ENCODE measurements at regions not wholly inside any gene's neighbourhood (a gene's known extent, or its start where the extent isn't known, plus 50 kb on each side); places are given as distances from the start of the nearest gene placed in this dataset.

GRCh38 chr7:86148501-86148900, 495.2 kb upstream of the GRM3 start:
- no TSS peak for BruUV-seq (replicated peaks)
- Mint-ChIP-seq H3K27ac (ENCODE audit: unreplicated experiment) (no peak overlapping the region), H3K4me1 (ENCODE audit: low read depth, unreplicated experiment) (no peaks in the 10 kb centered on the region), H3K27me3 (ENCODE audit: insufficient read depth, unreplicated experiment) (peaks cover 2% of the 10 kb centered on the region), H3K36me3 (ENCODE audit: insufficient read depth, unreplicated experiment) (no peaks in the 10 kb centered on the region), H3K4me3 (ENCODE audit: unreplicated experiment) (no peak overlapping the region), H3K9me3 (ENCODE audit: unreplicated experiment) (no peaks in the 10 kb centered on the region)
- H3K4me1 ChIP-seq, result no peaks in the 10 kb centered on the region
- H3K27me3 ChIP-seq (replicated peaks; ENCODE audit: control insufficient read depth, insufficient read depth, low read length), result no peaks in the 10 kb centered on the region
- POLR2A ChIA-PET, result no interaction called here
- H3K36me3 ChIP-seq (ENCODE audit: control insufficient read depth, insufficient read depth, low read length), result no peaks in the 10 kb centered on the region
- CTCF ChIA-PET, result no interaction called here
- intact Hi-C loops (cut with micrococcal nuclease; ENCODE audit: unreplicated experiment), result loop anchor here (1.0 to 2.0 kb wide), 2 partner anchors 258 to 321 kb away; no protein-coding TSS in a partner anchor
- no peaks in the 10 kb centered on the region for H3K9me3 ChIP-seq
- H3K4me3 ChIP-seq (ENCODE audit: low read depth, low read length), result no peak overlapping the region
- no peak for DNase-seq
- TF ChIP-seq CTCF (IDR thresholded peaks at IDR 0.05; ENCODE audit: insufficient read depth in 1 of 2, low read depth in 1 of 2, low read length in 1 of 2, severe bottlenecking in 1 of 2, unreplicated experiment in 1 of 2), result no peak

GRCh38 chr7:86137343-86137742, 506.4 kb upstream of the GRM3 start:
- H3K27me3 Mint-ChIP-seq (ENCODE audit: insufficient read depth, unreplicated experiment), result no peaks in the 10 kb centered on the region
- no peaks in the 10 kb centered on the region for H3K36me3 Mint-ChIP-seq (ENCODE audit: insufficient read depth, unreplicated experiment)
- no peaks in the 10 kb centered on the region for H3K9me3 ChIP-seq
- no peak overlapping the region for H3K27ac Mint-ChIP-seq (ENCODE audit: unreplicated experiment)
- H3K4me1 ChIP-seq, result no peaks in the 10 kb centered on the region
- H3K27me3 ChIP-seq (replicated peaks; ENCODE audit: control insufficient read depth, insufficient read depth, low read length), result no peaks in the 10 kb centered on the region
- no peak for TF ChIP-seq CTCF (IDR thresholded peaks at IDR 0.05; ENCODE audit: insufficient read depth in 1 of 2, low read depth in 1 of 2, low read length in 1 of 2, severe bottlenecking in 1 of 2, unreplicated experiment in 1 of 2)
- no peaks in the 10 kb centered on the region for H3K9me3 Mint-ChIP-seq (ENCODE audit: unreplicated experiment)
- intact Hi-C loops (cut with micrococcal nuclease; ENCODE audit: unreplicated experiment), result no loop called here
- H3K4me3 ChIP-seq (ENCODE audit: low read depth, low read length), result no peak overlapping the region
- H3K4me1 Mint-ChIP-seq (ENCODE audit: low read depth, unreplicated experiment), result no peaks in the 10 kb centered on the region
- no peak for DNase-seq
- POLR2A ChIA-PET, result no interaction called here
- no peak overlapping the region for H3K4me3 Mint-ChIP-seq (ENCODE audit: unreplicated experiment)
- no TSS peak for BruUV-seq (replicated peaks)
- CTCF ChIA-PET, result no interaction called here
- H3K36me3 ChIP-seq (ENCODE audit: control insufficient read depth, insufficient read depth, low read length), result no peaks in the 10 kb centered on the region

- CTCF ChIA-PET, result no interaction called here
- intact Hi-C loops (cut with micrococcal nuclease; ENCODE audit: unreplicated experiment), result no loop called here
- BruUV-seq (replicated peaks), result no TSS peak
- Mint-ChIP-seq H3K27me3 (ENCODE audit: insufficient read depth, unreplicated experiment) (peaks cover 3% of the 10 kb centered on the region), H3K4me1 (ENCODE audit: low read depth, unreplicated experiment) (no peaks in the 10 kb centered on the region), H3K36me3 (ENCODE audit: insufficient read depth, unreplicated experiment) (no peaks in the 10 kb centered on the region), H3K9me3 (ENCODE audit: unreplicated experiment) (no peaks in the 10 kb centered on the region), H3K4me3 (ENCODE audit: unreplicated experiment) (no peak overlapping the region), H3K27ac (ENCODE audit: unreplicated experiment) (no peak overlapping the region)
- DNase-seq, result no peak
- POLR2A ChIA-PET, result no interaction called here
- Histone ChIP-seq H3K36me3 (ENCODE audit: control insufficient read depth, insufficient read depth, low read length) (no peaks in the 10 kb centered on the region), H3K4me3 (ENCODE audit: low read depth, low read length) (no peak overlapping the region), H3K9me3 (no peaks in the 10 kb centered on the region), H3K27me3 (replicated peaks; ENCODE audit: control insufficient read depth, insufficient read depth, low read length) (no peaks in the 10 kb centered on the region), H3K4me1 (no peaks in the 10 kb centered on the region)
- TF ChIP-seq CTCF (IDR thresholded peaks at IDR 0.05; ENCODE audit: insufficient read depth in 1 of 2, low read depth in 1 of 2, low read length in 1 of 2, severe bottlenecking in 1 of 2, unreplicated experiment in 1 of 2), result no peak
Measured at GRCh38 chr7:86130268-86130667, 513.4 kb upstream of the GRM3 start.

Data from Caco-2 (cell line).